Spleen (tissue), 11 donors: ENCODE measurements at regions not wholly inside any gene's neighbourhood (a gene's known extent, or its start where the extent isn't known, plus 50 kb on each side); places are given as distances from the start of the nearest gene placed in this dataset.

Source experiments
- DNase-seq: peaks from one replicate; pipeline ENCODE4 v3.0.0-alpha.2; 2020
- H3K27ac ChIP-seq, 8 donors: fragments of 200-600 bp; sonication (generic) in 7 of 8; 1 replicate in 4 of 8; 2 replicates in 4 of 8; pipeline versions ENCODE4 v1.5.0 to v1.8.0; 2016 to 2021; ENCODE audit warnings: inconsistent platforms in 4 of 8, mild to moderate bottlenecking in 4 of 8, moderate library complexity in 1 of 8
- H3K27me3 ChIP-seq, 7 donors: fragments of 200-600 bp; sonication (generic) in 6 of 7; replicated peaks in 1 of 7; 1 replicate in 4 of 7; 2 replicates in 3 of 7; pipeline versions ENCODE4 v1.5.0 to v1.8.0; 2016 to 2021; ENCODE audit warnings: inconsistent platforms in 3 of 7, mild to moderate bottlenecking in 1 of 7
- H3K36me3 ChIP-seq, 6 donors: fragments of 200-600 bp; sonication (generic) in 5 of 6; 1 replicate in 4 of 6; 2 replicates in 2 of 6; pipeline versions ENCODE4 v1.5.0 to v1.8.0; 2016 to 2021; ENCODE audit warnings: inconsistent platforms in 2 of 6
- H3K4me1 ChIP-seq, 6 donors: fragments of 200-600 bp; sonication (generic) in 5 of 6; 1 replicate in 3 of 6; 2 replicates in 3 of 6; pipeline versions ENCODE4 v1.5.0 to v1.8.0; 2016 to 2021; ENCODE audit warnings: inconsistent platforms in 3 of 6
- H3K4me3 ChIP-seq, 8 donors: fragments of 200-600 bp; sonication (generic) in 7 of 8; 1 replicate in 4 of 8; 2 replicates in 4 of 8; pipeline versions ENCODE4 v1.5.0 to v1.8.0; 2016 to 2021; ENCODE audit warnings: inconsistent platforms in 4 of 8, mild to moderate bottlenecking in 4 of 8, moderate library complexity in 2 of 8
- H3K9me3 ChIP-seq, 8 donors: fragments of 200-600 bp; sonication (generic) in 7 of 8; 1 replicate in 4 of 8; 2 replicates in 4 of 8; pipeline versions ENCODE4 v1.5.0 to v1.8.0; 2016 to 2021; ENCODE audit warnings: inconsistent platforms in 4 of 8
- CTCF ChIP-seq, 11 experiments: fragments of 200-600 bp in 7 of 11; fragments of 450-650 bp in 4 of 11; sonication (generic) in 4 of 11; IDR thresholded peaks in 8 of 11; conservative IDR thresholded peaks in 3 of 11; 1 replicate in 7 of 11; 2 replicates in 4 of 11; pipeline versions ENCODE4 v1.4.0 to v1.8.0; 2016 to 2021; ENCODE audit warnings: antibody characterized with exemption in 11 of 11, inconsistent platforms in 4 of 11, mild to moderate bottlenecking in 1 of 11
- POLR2A ChIP-seq, 3 donors: fragments of 450-650 bp; IDR thresholded peaks; one replicate each; pipeline ENCODE4 v1.5.1; 2017; ENCODE audit warnings: antibody characterized with exemption in 3 of 3, mild to moderate bottlenecking in 1 of 3
- POLR2AphosphoS5 ChIP-seq, 3 donors: sonication (generic); formaldehyde crosslinking; IDR thresholded peaks; one replicate each; pipeline ENCODE4 v1.5.1; 2017; ENCODE audit warnings: antibody characterized with exemption in 3 of 3
- WGBS, 5 donors: extraction: QIAGEN DNeasy Blood & Tissue Kit in 3 of 5; methylation state at CpG; one replicate each; pipeline versions ENCODE4 v1.1.5 to v1.1.7; 2013 to 2018; 5-methylcytosine and 5-hydroxymethylcytosine counted together
- intact Hi-C: fragments of 100-400 bp; cut with DNase I; formaldehyde crosslinking; loops from one replicate; pipeline ENCODE4 v1.15.0; 2023; ENCODE audit warnings: low total_unique reads
- donor health status: healthy with polysubstance abuse.
- donor health status: DM: no; HTN: no; CAD: no; lungs with moderate emphysema.
- donor health status: DM: no; HTN: no; CAD: no.
- donor health status: Bipolar disorder and iron deficiency.
- donor health status: healthy.
- donor health status: DM: no; HTN: no; CAD: no.
- donor health status: DM: yes; HTN: yes; CAD: no.

GRCh38 chr9:99732715-99733114 lies 89.0 kb upstream of the NR4A3 start:
- peak overlapping the region in 4 of 8 donors; percentile 1 to 38 (median 4) for H3K27ac ChIP-seq

GRCh38 chr9:99735041-99735440 lies 86.6 kb upstream of the NR4A3 start:
- Histone ChIP-seq H3K27me3 (no peaks in the 10 kb centered on the region), H3K9me3 (no peaks in the 10 kb centered on the region), H3K4me3 (no peak overlapping the region), H3K27ac (no peak overlapping the region), H3K36me3 (no peaks in the 10 kb centered on the region), H3K4me1 (peaks cover 0 to 13% (median 7%) of the 10 kb centered on the region in 6 donors)
- intact Hi-C loops: no loop called here
- WGBS, 5 donors: 88 to 97% (median 92%) methylated on average over 2 of the region's 2 CpGs
- no peak for TF ChIP-seq POLR2AphosphoS5 (IDR thresholded peaks at IDR 0.05)
- no peak for TF ChIP-seq CTCF (IDR thresholded peaks at IDR 0.05 in 8 of 11, conservative IDR thresholded peaks at IDR 0.05 in 3 of 11)
- TF ChIP-seq POLR2A (IDR thresholded peaks at IDR 0.05): no peak
- no peak for DNase-seq

More at GRCh38 chr9:99732715-99733114, 89.0 kb upstream of the NR4A3 start:
- no peaks in the 10 kb centered on the region for H3K9me3 ChIP-seq
- 8 to 14% (median 10%) methylated on average over 5 of the region's 5 CpGs for WGBS, 5 donors
- peaks cover 0 to 13% (median 7%) of the 10 kb centered on the region in 6 donors for H3K4me1 ChIP-seq
- peak overlapping the region in 1 of 8 donors; percentile 22 for H3K4me3 ChIP-seq
- H3K36me3 ChIP-seq: no peaks in the 10 kb centered on the region
- no peak for TF ChIP-seq POLR2AphosphoS5 (IDR thresholded peaks at IDR 0.05)
- no peak for TF ChIP-seq POLR2A (IDR thresholded peaks at IDR 0.05)
- TF ChIP-seq CTCF (IDR thresholded peaks at IDR 0.05 in 8 of 11, conservative IDR thresholded peaks at IDR 0.05 in 3 of 11): no peak
- no peak for DNase-seq
- H3K27me3 ChIP-seq: no peaks in the 10 kb centered on the region
- intact Hi-C loops: no loop called here

- Histone ChIP-seq H3K27me3 (no peaks in the 10 kb centered on the region), H3K4me1 (peaks cover 0 to 13% (median 7%) of the 10 kb centered on the region in 6 donors), H3K27ac (no peak overlapping the region), H3K36me3 (no peaks in the 10 kb centered on the region), H3K4me3 (no peak overlapping the region), H3K9me3 (no peaks in the 10 kb centered on the region)
- DNase-seq: no peak
- WGBS, 5 donors: 82 to 96% (median 86%) methylated on average over 3 of the region's 3 CpGs
- intact Hi-C loops: no loop called here
- no peak for TF ChIP-seq POLR2AphosphoS5 (IDR thresholded peaks at IDR 0.05)
- no peak for TF ChIP-seq CTCF (IDR thresholded peaks at IDR 0.05 in 8 of 11, conservative IDR thresholded peaks at IDR 0.05 in 3 of 11)
- no peak for TF ChIP-seq POLR2A (IDR thresholded peaks at IDR 0.05)
These were observed 85.4 kb upstream of the NR4A3 start for GRCh38 chr9:99736291-99736690.

GRCh38 chr9:99737649-99738048 lies 84.0 kb upstream of the NR4A3 start:
- H3K4me1 ChIP-seq: peaks cover 0 to 8% (median 4%) of the 10 kb centered on the region in 6 donors
- no peaks in the 10 kb centered on the region for H3K36me3 ChIP-seq
- no peak overlapping the region for H3K27ac ChIP-seq
- DNase-seq: no peak
- WGBS, 5 donors: 85 to 95% (median 91%) methylated on average over 4 of the region's 4 CpGs
- intact Hi-C loops: no loop called here
- no peaks in the 10 kb centered on the region for H3K9me3 ChIP-seq
- TF ChIP-seq CTCF (IDR thresholded peaks at IDR 0.05 in 8 of 11, conservative IDR thresholded peaks at IDR 0.05 in 3 of 11) (no peak), POLR2AphosphoS5 (IDR thresholded peaks at IDR 0.05) (no peak), POLR2A (IDR thresholded peaks at IDR 0.05) (no peak)
- no peaks in the 10 kb centered on the region for H3K27me3 ChIP-seq
- no peak overlapping the region for H3K4me3 ChIP-seq
